Colonic mucosa (tissue), 4 donors: ENCODE measurements at regions not wholly inside any gene's neighbourhood (a gene's known extent, or its start where the extent isn't known, plus 50 kb on each side); places are given as distances from the start of the nearest gene placed in this dataset.

Source experiments
- DNase-seq: peaks from one replicate; pipeline ENCODE4 v3.0.0-alpha.2; 2020
- H3K27ac ChIP-seq: fragments of 200-600 bp; one replicate; pipeline ENCODE4 v1.8.0; 2021
- H3K27me3 ChIP-seq: fragments of 200-600 bp; one replicate; pipeline ENCODE4 v1.8.0; 2021
- H3K36me3 ChIP-seq: fragments of 200-600 bp; one replicate; pipeline ENCODE4 v1.8.0; 2021
- H3K4me1 ChIP-seq: fragments of 200-600 bp; one replicate; pipeline ENCODE4 v1.8.0; 2021; ENCODE audit warnings: mild to moderate bottlenecking
- H3K4me3 ChIP-seq: fragments of 200-600 bp; one replicate; pipeline ENCODE4 v1.8.0; 2021
- H3K9ac ChIP-seq, 2 donors: one replicate each; pipeline ENCODE4 v1.7.0; 2013; ENCODE audit warnings: control low read depth in 2 of 2, low read depth in 2 of 2, low read length in 2 of 2
- H3K9me3 ChIP-seq: fragments of 200-600 bp; one replicate; pipeline ENCODE4 v1.8.0; 2021
- CTCF ChIP-seq: fragments of 200-600 bp; IDR thresholded peaks from one replicate; pipeline ENCODE4 v1.8.0; 2022; ENCODE audit warnings: antibody characterized with exemption, mild to moderate bottlenecking
- intact Hi-C: fragments of 100-400 bp; cut with DNase I; formaldehyde crosslinking; loops from one replicate; pipeline ENCODE4 v1.14.1; 2022
- donor health status: healthy.
- donor health status: DM: no; HTN: no; CAD: no.
- donor health status: DM: no; HTN: no; CAD: no.

- DNase-seq, result no peak
- Histone ChIP-seq H3K36me3 (no peaks in the 10 kb centered on the region), H3K27me3 (no peaks in the 10 kb centered on the region), H3K9ac (no peak overlapping the region), H3K9me3 (no peaks in the 10 kb centered on the region), H3K4me3 (no peak overlapping the region), H3K27ac (no peak overlapping the region), H3K4me1 (no peaks in the 10 kb centered on the region)
- intact Hi-C loops, result no loop called here
- TF ChIP-seq CTCF, result no peak
These were observed 123.0 kb upstream of the PUDP start for GRCh38 chrX:7270933-7271332.

DNA sequence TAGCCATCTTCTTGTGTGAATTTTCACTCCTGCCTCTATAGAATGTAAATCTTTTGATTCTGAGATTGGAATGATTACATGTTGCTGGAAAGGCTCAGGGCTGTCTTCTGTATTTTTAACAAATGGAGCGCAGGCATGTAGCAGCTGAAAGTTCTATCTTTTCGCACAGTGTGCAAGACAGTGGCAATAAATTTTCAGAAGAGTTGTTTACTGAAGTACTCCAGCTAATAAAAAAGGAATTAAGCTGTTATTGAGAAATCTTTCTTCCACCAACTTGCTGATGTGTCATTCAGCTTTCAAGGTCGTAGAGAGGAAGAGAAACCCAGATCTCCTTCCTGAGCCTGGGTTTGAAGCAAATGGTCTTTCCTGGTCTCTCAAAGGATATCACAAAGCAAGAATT lies 122.0 kb upstream of the PUDP start:
- Histone ChIP-seq H3K9ac (no peak overlapping the region), H3K27me3 (no peaks in the 10 kb centered on the region), H3K4me1 (no peaks in the 10 kb centered on the region), H3K36me3 (no peaks in the 10 kb centered on the region), H3K9me3 (no peaks in the 10 kb centered on the region), H3K27ac (no peak overlapping the region), H3K4me3 (no peak overlapping the region)
- DNase-seq, result no peak
- no peak for TF ChIP-seq CTCF
- intact Hi-C loops, result no loop called here

- TF ChIP-seq CTCF, result no peak
- intact Hi-C loops, result no loop called here
- Histone ChIP-seq H3K9me3 (no peaks in the 10 kb centered on the region), H3K27me3 (no peaks in the 10 kb centered on the region), H3K27ac (no peak overlapping the region), H3K36me3 (no peaks in the 10 kb centered on the region), H3K4me3 (no peak overlapping the region), H3K4me1 (no peaks in the 10 kb centered on the region), H3K9ac (no peak overlapping the region)
- DNase-seq, result no peak
These were observed 121.6 kb upstream of the PUDP start for GRCh38 chrX:7269589-7269988.

DNA sequence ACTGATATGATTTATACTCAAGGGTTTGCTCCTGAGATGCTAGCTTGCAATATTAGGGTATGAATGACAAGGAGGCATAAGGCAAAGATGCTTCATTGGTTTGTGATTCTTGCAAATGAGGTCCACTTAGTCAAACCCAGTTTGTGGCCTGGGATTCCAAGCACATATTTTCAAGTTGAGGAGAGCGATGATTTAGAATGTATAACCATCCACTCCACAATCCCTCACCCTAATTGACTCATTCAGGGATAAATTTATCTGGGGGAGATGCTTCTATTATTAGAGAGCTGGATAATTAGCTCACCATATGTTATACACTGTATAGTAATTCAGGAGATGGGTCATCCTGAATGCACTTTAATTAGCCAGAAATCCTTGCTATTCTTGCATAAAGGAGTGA lies 118.3 kb upstream of the PUDP start:
- no peaks in the 10 kb centered on the region for H3K9me3 ChIP-seq
- H3K27me3 ChIP-seq, result no peaks in the 10 kb centered on the region
- no peaks in the 10 kb centered on the region for H3K4me1 ChIP-seq
- no peak overlapping the region for H3K4me3 ChIP-seq
- intact Hi-C loops, result no loop called here
- DNase-seq, result no peak
- H3K27ac ChIP-seq, result no peak overlapping the region
- no peak for TF ChIP-seq CTCF
- no peak overlapping the region for H3K9ac ChIP-seq
- H3K36me3 ChIP-seq, result no peaks in the 10 kb centered on the region

GRCh38 chrX:7264399-7264798 lies 116.4 kb upstream of the PUDP start:
- no peak for DNase-seq
- no peaks in the 10 kb centered on the region for H3K27me3 ChIP-seq
- H3K9me3 ChIP-seq, result no peaks in the 10 kb centered on the region
- TF ChIP-seq CTCF, result no peak
- H3K4me1 ChIP-seq, result no peaks in the 10 kb centered on the region
- no peak overlapping the region for H3K4me3 ChIP-seq
- no peak overlapping the region for H3K27ac ChIP-seq
- no peaks in the 10 kb centered on the region for H3K36me3 ChIP-seq
- intact Hi-C loops, result no loop called here
- H3K9ac ChIP-seq, result no peak overlapping the region

DNA sequence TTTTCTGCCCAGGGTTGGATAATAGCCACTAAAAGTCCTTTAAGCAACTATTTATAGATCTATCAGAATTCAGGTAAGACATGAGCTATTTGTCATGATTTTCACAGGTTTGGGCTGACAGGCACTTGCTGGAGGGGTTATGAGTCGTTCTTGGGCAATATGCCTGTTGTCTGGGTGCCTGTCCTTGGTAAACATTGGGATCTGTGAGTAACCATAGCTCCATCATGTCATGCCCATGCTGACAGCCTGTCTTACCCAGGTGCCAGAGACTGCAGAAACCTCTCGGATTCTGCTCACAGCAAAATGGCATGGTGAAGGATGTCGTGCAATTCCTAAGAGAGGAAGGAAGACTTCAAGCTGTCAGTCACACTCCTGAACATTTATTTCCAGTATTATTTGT lies 116.0 kb upstream of the PUDP start:
- no peak for TF ChIP-seq CTCF
- no peaks in the 10 kb centered on the region for H3K36me3 ChIP-seq
- H3K27ac ChIP-seq, result no peak overlapping the region
- H3K9ac ChIP-seq, result no peak overlapping the region
- no peaks in the 10 kb centered on the region for H3K27me3 ChIP-seq
- H3K4me1 ChIP-seq, result no peaks in the 10 kb centered on the region
- H3K9me3 ChIP-seq, result no peaks in the 10 kb centered on the region
- intact Hi-C loops, result no loop called here
- H3K4me3 ChIP-seq, result no peak overlapping the region
- DNase-seq, result no peak
